IMR-90 (cell line): ENCODE measurements at regions not wholly inside any gene's neighbourhood (a gene's known extent, or its start where the extent isn't known, plus 50 kb on each side); places are given as distances from the start of the nearest gene placed in this dataset.

ENCODE experiments used
- ATAC-seq: fragments of 200-7000 bp; cut with Tn5 transposase; 2 replicates; pipeline ENCODE4 v1.9.1; 2020; ENCODE audit warnings: low read depth, mild to moderate bottlenecking, moderate library complexity
- BruUV-seq: library from RNA; stranded (reverse); fragments of 400-500 nt; replicated peaks from 2 replicates; lab custom pipeline; 2021; lab: Mats Ljungman, UMichigan
- CTCF ChIA-PET: fragments of 300-600 bp; formaldehyde crosslinking; extraction: SDS; loops from one replicate; lab custom pipeline; 2021; ENCODE audit warnings: antibody characterized with exemption; lab: Yijun Ruan, JAX
- POLR2A ChIA-PET: fragments of 300-600 bp; sonication (Branson Sonifier 250); formaldehyde crosslinking; loops from one replicate; lab custom pipeline; 2022; ENCODE audit warnings: antibody characterized with exemption; ENCODE audit not compliant: unreplicated experiment; lab: Charles Lee
- DNase-seq: peaks from one replicate; pipeline ENCODE4 v3.0.0; 2013
- H2AFZ ChIP-seq: replicated peaks from 2 replicates; pipeline ENCODE3; 2013; ENCODE audit warnings: low read length, mild to moderate bottlenecking; ENCODE audit not compliant: poor library complexity
- H2AK5ac ChIP-seq: 2 replicates; pipeline ENCODE4 v1.6.1; 2013; ENCODE audit warnings: low read depth, low read length, inconsistent platforms
- H2AK9ac ChIP-seq: replicated peaks from 2 replicates; pipeline ENCODE3; 2013; ENCODE audit warnings: mild to moderate bottlenecking, low read depth, low read length, moderate library complexity; ENCODE audit not compliant: poor library complexity
- H2BK120ac ChIP-seq: 2 replicates; pipeline ENCODE4 v1.6.1; 2013; ENCODE audit warnings: low read depth, low read length, inconsistent platforms
- H2BK15ac ChIP-seq: 3 replicates; pipeline ENCODE4 v1.6.1; 2013; ENCODE audit warnings: low read depth, low read length, inconsistent platforms
- H2BK20ac ChIP-seq: 2 replicates; pipeline ENCODE4 v1.6.1; 2013; ENCODE audit warnings: low read depth, mild to moderate bottlenecking, inconsistent platforms, low read length, moderate library complexity
- H2BK5ac ChIP-seq: 2 replicates; pipeline ENCODE4 v1.6.1; 2013; ENCODE audit warnings: mild to moderate bottlenecking, low read depth, low read length, inconsistent platforms; ENCODE audit not compliant: poor library complexity, severe bottlenecking
- H3K14ac ChIP-seq: replicated peaks from 2 replicates; pipeline ENCODE4 v1.6.1; 2013; ENCODE audit warnings: low read depth, low read length, inconsistent platforms
- H3K18ac ChIP-seq: 2 replicates; pipeline ENCODE4 v1.6.1; 2013; ENCODE audit warnings: low read depth, low read length, control low read depth
- H3K23ac ChIP-seq: 2 replicates; pipeline ENCODE4 v1.6.1; 2013; ENCODE audit warnings: low read depth, low read length, inconsistent platforms
- H3K27ac ChIP-seq: 2 replicates; pipeline ENCODE4 v1.5.1; 2013; ENCODE audit warnings: mild to moderate bottlenecking, control low read depth, low read length; ENCODE audit not compliant: insufficient read depth
- H3K27me3 ChIP-seq: 2 replicates; pipeline ENCODE4 v1.6.1; 2013; ENCODE audit warnings: low read length; ENCODE audit not compliant: control insufficient read depth, insufficient read depth
- H3K36me3 ChIP-seq: 2 replicates; pipeline ENCODE4 v1.6.1; 2013; ENCODE audit warnings: low read length, mixed read lengths; ENCODE audit not compliant: control insufficient read depth, insufficient read depth
- H3K4ac ChIP-seq: 2 replicates; pipeline ENCODE4 v1.6.1; 2013; ENCODE audit warnings: low read depth, low read length, inconsistent platforms
- H3K4me1 ChIP-seq: 2 replicates; pipeline ENCODE4 v1.6.1; 2013; ENCODE audit warnings: low read length, mixed read lengths; ENCODE audit not compliant: control insufficient read depth, insufficient read depth
- H3K4me2 ChIP-seq: 2 replicates; pipeline ENCODE4 v1.6.1; 2013; ENCODE audit warnings: low read depth, mild to moderate bottlenecking, control low read depth, low read length, moderate library complexity
- H3K4me3 ChIP-seq: 2 replicates; pipeline ENCODE4 v1.5.1; 2013; ENCODE audit warnings: low read depth, mild to moderate bottlenecking, control low read depth, low read length, moderate library complexity; ENCODE audit not compliant: insufficient read depth
- H3K56ac ChIP-seq: 2 replicates; pipeline ENCODE4 v1.6.1; 2013; ENCODE audit warnings: low read length, inconsistent platforms; ENCODE audit not compliant: insufficient read depth; ENCODE audit errors: extremely low read depth
- H3K79me1 ChIP-seq, 2 experiments: 2 replicates each; pipeline ENCODE4 v1.6.1; 2013; ENCODE audit warnings: low read length in 2 of 2, inconsistent platforms in 1 of 2, low read depth in 1 of 2
- H3K9ac ChIP-seq: 2 replicates; pipeline ENCODE4 v1.6.1; 2013; ENCODE audit warnings: low read depth, low read length, control low read depth
- H3K9me1 ChIP-seq: 2 replicates; pipeline ENCODE4 v1.6.1; 2013; ENCODE audit warnings: low read length, inconsistent platforms; ENCODE audit not compliant: insufficient read depth
- H3K9me3 ChIP-seq: 2 replicates; pipeline ENCODE4 v1.6.1; 2013; ENCODE audit warnings: low read length; ENCODE audit not compliant: control insufficient read depth, insufficient read depth
- H4K20me1 ChIP-seq: 2 replicates; pipeline ENCODE4 v1.6.1; 2013; ENCODE audit warnings: low read length, inconsistent platforms; ENCODE audit not compliant: insufficient read depth
- H4K5ac ChIP-seq: 2 replicates; pipeline ENCODE4 v1.6.1; 2013; ENCODE audit warnings: mild to moderate bottlenecking, low read depth, low read length, control low read depth
- H4K8ac ChIP-seq, 2 experiments: 2 replicates each; pipeline ENCODE4 v1.6.1; 2013; ENCODE audit warnings: low read depth in 2 of 2, low read length in 2 of 2, control low read depth in 1 of 2, inconsistent platforms in 1 of 2
- H4K91ac ChIP-seq: 2 replicates; pipeline ENCODE4 v1.6.1; 2013; ENCODE audit warnings: low read depth, low read length, inconsistent platforms; ENCODE audit not compliant: insufficient read depth
- BHLHE40 ChIP-seq: fragments of 150-350 bp; IDR thresholded peaks from 2 replicates; pipeline ENCODE4 v1.6.1; 2016; ENCODE audit warnings: mild to moderate bottlenecking, low read depth, low read length
- CEBPB ChIP-seq: IDR thresholded peaks from 2 replicates; pipeline ENCODE4 v1.6.1; 2012; ENCODE audit warnings: low read depth, low read length, improper control_type of control experiment
- CTCF ChIP-seq: conservative IDR thresholded peaks from 2 replicates; pipeline ENCODE4 v1.5.1; 2012; ENCODE audit warnings: mild to moderate bottlenecking, low read depth, low read length, improper control_type of control experiment
- ELK1 ChIP-seq: fragments of 150-350 bp; IDR thresholded peaks from 2 replicates; pipeline ENCODE4 v1.6.1; 2016; ENCODE audit warnings: low read depth, mild to moderate bottlenecking, low read length, moderate library complexity, borderline replicate concordance
- FOS ChIP-seq: fragments of 150-350 bp; IDR thresholded peaks from 2 replicates; pipeline ENCODE4 v1.6.1; 2016; ENCODE audit warnings: low read depth, low read length
- MAFK ChIP-seq: IDR thresholded peaks from 2 replicates; pipeline ENCODE4 v1.6.1; 2012; ENCODE audit warnings: low read depth, low read length, improper control_type of control experiment
- MAZ ChIP-seq: IDR thresholded peaks from 2 replicates; pipeline ENCODE4 v1.6.1; 2012; ENCODE audit warnings: low read depth, mild to moderate bottlenecking, low read length, improper control_type of control experiment, moderate library complexity, borderline replicate concordance
- NFE2L2 ChIP-seq: fragments of 150-350 bp; IDR thresholded peaks from 2 replicates; pipeline ENCODE4 v1.6.1; 2016; ENCODE audit warnings: low read depth, mild to moderate bottlenecking, low read length
- RAD21 ChIP-seq: IDR thresholded peaks from 2 replicates; pipeline ENCODE4 v1.6.1; 2012; ENCODE audit warnings: low read length, improper control_type of control experiment
- RCOR1 ChIP-seq: IDR thresholded peaks from 2 replicates; pipeline ENCODE4 v1.6.1; 2012; ENCODE audit warnings: mild to moderate bottlenecking, low read length, improper control_type of control experiment; ENCODE audit not compliant: insufficient replicate concordance
- RFX5 ChIP-seq: IDR thresholded peaks from 2 replicates; pipeline ENCODE4 v1.8.0; 2012; ENCODE audit warnings: low read depth, mild to moderate bottlenecking, low read length, moderate library complexity
- SMC3 ChIP-seq: fragments of 150-350 bp; IDR thresholded peaks from 2 replicates; pipeline ENCODE4 v1.6.1; 2016; ENCODE audit warnings: low read depth, mild to moderate bottlenecking, antibody characterized with exemption, low read length, moderate library complexity
- USF2 ChIP-seq: fragments of 150-350 bp; IDR thresholded peaks from 2 replicates; pipeline ENCODE4 v1.6.1; 2017; ENCODE audit warnings: mild to moderate bottlenecking, antibody characterized with exemption, low read length, low read depth
- WGBS, 2 experiments: methylation state at CpG; one replicate each; pipeline versions ENCODE4 v1.1.5 to v1.1.7; 2013; ENCODE audit warnings: missing lambda C conversion rate in 2 of 2; ENCODE audit not compliant: insufficient read length in 1 of 2; ENCODE audit errors: extremely low coverage in 2 of 2; 5-methylcytosine and 5-hydroxymethylcytosine counted together
- dilution Hi-C: fragments of 300-500 bp; cut with HindIII; formaldehyde crosslinking; loops from one replicate; pipeline ENCODE4 v1.14.3; 2018; ENCODE audit warnings: low sequenced_read_pairs; ENCODE audit not compliant: unreplicated experiment
- in situ Hi-C: fragments of 300-500 bp; cut with MboI; formaldehyde crosslinking; loops from 3 replicates; pipeline ENCODE4 v1.14.3; 2019; ENCODE audit warnings: low sequenced_read_pairs, inconsistent platforms, mixed read lengths
- intact Hi-C: fragments of 100-400 bp; cut with micrococcal nuclease; formaldehyde crosslinking; loops from 2 replicates; pipeline ENCODE4 v1.10.0; 2022

- no peak overlapping the region for H2AFZ ChIP-seq
- H3K27me3 ChIP-seq = no peaks in the 10 kb centered on the region
- POLR2A ChIA-PET = interaction anchor here (0.6 kb wide), 1 partner anchor 83 kb away, joined by 3 read pairs; no protein-coding TSS in a partner anchor
- no peaks in the 10 kb centered on the region for H3K79me1 ChIP-seq
- no peak overlapping the region for H2BK5ac ChIP-seq
- WGBS, 2 experiments = 80% methylated on average over 1 of the region's 4 CpGs; no CpG with 5 or more reads in 1 of the 2 experiments
- DNase-seq (no peak), ATAC-seq (0 out of 2 replicates have a peak, but pooled peaks have one; percentile 35)
- no peaks in the 10 kb centered on the region for H3K36me3 ChIP-seq
- no peak overlapping the region for H2BK20ac ChIP-seq
- H4K20me1 ChIP-seq = no peaks in the 10 kb centered on the region
- H4K8ac ChIP-seq = no peak overlapping the region
- H2BK15ac ChIP-seq = peak overlapping the region; percentile 55; the same call in 1 of the 3 replicates
- no peak overlapping the region for H3K27ac ChIP-seq
- no peak overlapping the region for H3K4me3 ChIP-seq
- intact Hi-C loops (no loop called here), in situ Hi-C loops (no loop called here), dilution Hi-C loops (no loop called here)
- no peak overlapping the region for H3K9ac ChIP-seq
- H3K9me1 ChIP-seq = 0 out of 2 replicates have a peak, but pooled peaks cover 5% of the 10 kb centered on the region
- H2AK9ac ChIP-seq = no peak overlapping the region
- H4K5ac ChIP-seq = no peak overlapping the region
- CTCF ChIA-PET = interaction anchor here (0.6 to 1.2 kb wide), 2 partner anchors 10 to 126 kb away, joined by 3 read pairs; no protein-coding TSS in a partner anchor
- H3K4me1 ChIP-seq = peaks cover 7% of the 10 kb centered on the region
- no TSS peak for BruUV-seq
- no peak overlapping the region for H3K4ac ChIP-seq
- H2AK5ac ChIP-seq = peak overlapping the region; percentile 66; the same call in 1 of the 2 replicates
- H3K14ac ChIP-seq = 0 out of 2 replicates have a peak overlapping the region, but pooled peaks have one; percentile 44
- peak overlapping the region; percentile 39; the same call in 1 of the 2 replicates for H3K18ac ChIP-seq
- H3K4me2 ChIP-seq = no peak overlapping the region
- H4K91ac ChIP-seq = no peak overlapping the region
- no peak overlapping the region for H3K23ac ChIP-seq
- H3K56ac ChIP-seq = no peak overlapping the region
- no peaks in the 10 kb centered on the region for H3K9me3 ChIP-seq
- peak overlapping the region; percentile 25; the same call in 1 of the 2 replicates for H2BK120ac ChIP-seq
- TF ChIP-seq RAD21 (no peak), MAFK (no peak), CEBPB (no peak), CTCF (no peak), USF2 (no peak), FOS (no peak), ELK1 (no peak), BHLHE40 (no peak), RFX5 (no peak), MAZ (no peak), NFE2L2 (no peak), RCOR1 (no peak), SMC3 (no peak)
These were observed 91.2 kb downstream of the ARRDC3 start for GRCh38 chr5:91291628-91292569.
